Erythroblast (primary cell): ENCODE measurements at regions not wholly inside any gene's neighbourhood (a gene's known extent, or its start where the extent isn't known, plus 50 kb on each side); places are given as distances from the start of the nearest gene placed in this dataset.

Source experiments
- GATA1 ChIP-seq: IDR thresholded peaks from 2 replicates; pipeline ENCODE4 v1.6.1; 2011; ENCODE audit warnings: low read depth, mild to moderate bottlenecking, control low read depth, low read length, moderate library complexity
- POLR2A ChIP-seq: IDR thresholded peaks from 2 replicates; pipeline ENCODE4 v1.6.1; 2011; ENCODE audit warnings: mild to moderate bottlenecking, low read length

DNA sequence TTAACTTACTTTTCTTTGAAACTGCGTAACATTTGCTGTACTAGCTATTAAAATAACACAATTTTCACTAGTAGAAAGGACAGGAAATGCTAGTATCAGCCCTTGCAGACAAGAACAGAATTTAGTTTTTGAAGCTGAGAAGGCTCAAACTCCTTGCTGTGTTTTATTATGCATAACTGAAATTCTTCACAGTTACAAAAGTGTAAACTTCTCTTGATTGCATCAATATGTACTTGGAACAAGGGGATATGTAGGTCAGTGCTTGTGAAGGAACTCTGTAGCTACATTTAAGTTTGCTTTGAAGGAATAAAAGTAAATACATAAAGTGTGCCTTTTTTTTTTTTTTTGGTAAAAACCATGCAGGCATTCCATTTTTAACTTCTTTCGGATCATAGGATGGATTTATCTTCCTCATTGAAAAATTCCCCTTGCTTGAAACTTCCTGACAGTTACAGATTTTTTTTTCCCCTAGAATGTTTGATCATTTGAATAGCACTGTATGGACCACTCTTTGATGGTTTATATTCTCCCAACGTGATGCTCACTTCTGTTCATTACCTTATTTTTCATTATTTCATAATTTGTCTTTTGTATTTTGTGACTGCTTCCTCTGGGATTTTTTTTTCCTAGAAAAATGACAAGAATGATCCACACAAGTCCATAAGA, 94.9 kb upstream of the DAB2 start:
- TF ChIP-seq POLR2A (no peak), GATA1 (no peak)
